ENCODE measurements at regions not wholly inside any gene's neighbourhood (a gene's known extent, or its start where the extent isn't known, plus 50 kb on each side); places are given as distances from the start of the nearest gene placed in this dataset.

DNA sequence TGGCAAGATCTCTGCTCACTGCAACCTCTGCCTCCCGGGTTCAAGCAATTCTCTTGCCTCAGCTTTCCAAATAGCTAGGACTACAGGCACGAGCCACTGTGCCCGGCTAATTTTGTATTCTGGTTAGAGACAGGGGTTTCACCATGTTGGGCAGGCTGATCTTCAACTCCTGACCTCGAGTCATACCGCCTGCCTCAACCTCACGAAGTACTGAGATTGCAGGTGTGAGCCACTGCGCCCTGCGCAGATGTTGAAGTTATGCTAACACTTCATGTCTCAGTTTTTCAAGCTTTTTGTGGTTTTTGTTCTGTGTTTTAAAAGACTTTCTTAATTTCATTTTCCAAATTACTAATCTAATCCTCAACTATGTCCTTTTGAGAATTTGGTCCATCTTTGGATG is 154.4 kb upstream of the TLL1 start:
- Histone ChIP-seq H3K27ac (no peak overlapping the region), H3K4me1 (peaks cover 35% of the 10 kb centered on the region), H3K4me3 (no peak overlapping the region), H3K9me3 (no peaks in the 10 kb centered on the region), H3K27me3 (no peaks in the 10 kb centered on the region), H3K36me3 (replicated peaks in 1 of 2; ENCODE audit: insufficient read depth in 1 of 2, low read depth in 2 of 2) (no peaks in the 10 kb centered on the region)
- DNase-seq (no peak), ATAC-seq (no peak)
- intact Hi-C loops (cut with DNase I) = no loop called here
- WGBS, 2 donors = 90 to 99% methylated on average over 8 of the region's 8 CpGs
- TF ChIP-seq, protein P1, sequence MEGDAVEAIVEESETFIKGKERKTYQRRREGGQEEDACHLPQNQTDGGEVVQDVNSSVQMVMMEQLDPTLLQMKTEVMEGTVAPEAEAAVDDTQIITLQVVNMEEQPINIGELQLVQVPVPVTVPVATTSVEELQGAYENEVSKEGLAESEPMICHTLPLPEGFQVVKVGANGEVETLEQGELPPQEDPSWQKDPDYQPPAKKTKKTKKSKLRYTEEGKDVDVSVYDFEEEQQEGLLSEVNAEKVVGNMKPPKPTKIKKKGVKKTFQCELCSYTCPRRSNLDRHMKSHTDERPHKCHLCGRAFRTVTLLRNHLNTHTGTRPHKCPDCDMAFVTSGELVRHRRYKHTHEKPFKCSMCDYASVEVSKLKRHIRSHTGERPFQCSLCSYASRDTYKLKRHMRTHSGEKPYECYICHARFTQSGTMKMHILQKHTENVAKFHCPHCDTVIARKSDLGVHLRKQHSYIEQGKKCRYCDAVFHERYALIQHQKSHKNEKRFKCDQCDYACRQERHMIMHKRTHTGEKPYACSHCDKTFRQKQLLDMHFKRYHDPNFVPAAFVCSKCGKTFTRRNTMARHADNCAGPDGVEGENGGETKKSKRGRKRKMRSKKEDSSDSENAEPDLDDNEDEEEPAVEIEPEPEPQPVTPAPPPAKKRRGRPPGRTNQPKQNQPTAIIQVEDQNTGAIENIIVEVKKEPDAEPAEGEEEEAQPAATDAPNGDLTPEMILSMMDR (IDR thresholded peaks at IDR 0.05) = no peak
- TF ChIP-seq POLR2A (IDR thresholded peaks at IDR 0.05) = no peak

DNA sequence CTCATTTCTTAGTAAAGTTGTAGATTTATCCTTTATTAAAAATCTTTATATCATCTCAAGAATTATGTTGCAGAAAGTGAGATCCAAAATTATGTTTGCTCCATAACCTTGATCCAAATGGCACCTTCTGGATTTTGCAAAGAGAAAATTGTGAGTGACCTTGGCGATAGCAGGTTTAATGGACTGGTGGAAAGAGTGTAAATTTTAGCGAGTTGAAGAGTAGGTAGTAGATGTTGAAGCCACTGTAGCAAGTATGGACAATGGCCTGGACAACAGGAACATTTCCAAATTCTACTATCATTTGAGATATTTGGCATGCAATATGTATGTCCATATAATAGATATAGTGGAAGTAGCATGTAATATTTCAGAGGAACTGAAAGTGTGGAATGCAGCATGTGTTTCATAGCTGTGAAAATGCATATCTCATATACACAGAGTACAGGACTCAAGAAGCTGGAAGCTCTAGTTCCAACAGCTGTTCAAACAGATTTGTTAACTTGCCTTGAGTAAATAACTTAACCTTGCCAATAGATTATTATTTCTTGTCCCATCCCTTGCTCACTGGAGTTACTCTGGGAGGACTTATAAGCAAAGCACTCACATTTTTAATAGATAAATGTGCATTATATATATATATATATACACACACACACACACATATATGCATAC is 152.5 kb upstream of the TLL1 start:
- Histone ChIP-seq H3K27ac (peak overlapping the region in 1 of 4 donors; percentile 33), H3K4me1 (peaks cover 36% of the 10 kb centered on the region), H3K36me3 (replicated peaks in 1 of 2; ENCODE audit: insufficient read depth in 1 of 2, low read depth in 2 of 2) (no peaks in the 10 kb centered on the region), H3K27me3 (no peaks in the 10 kb centered on the region), H3K4me3 (no peak overlapping the region), H3K9me3 (no peaks in the 10 kb centered on the region)
- TF ChIP-seq, protein P1 (IDR thresholded peaks at IDR 0.05) = peak in 1 of 7 experiments; percentile 3
- no peak for TF ChIP-seq POLR2A (IDR thresholded peaks at IDR 0.05)
- DNase-seq (peak in 3 of 4 donors; percentile 9 to 48 (median 19)), ATAC-seq (peak; percentile 90)
- intact Hi-C loops (cut with DNase I) = no loop called here
- 38 to 50% methylated on average over 2 of the region's 2 CpGs for WGBS, 2 donors

DNA sequence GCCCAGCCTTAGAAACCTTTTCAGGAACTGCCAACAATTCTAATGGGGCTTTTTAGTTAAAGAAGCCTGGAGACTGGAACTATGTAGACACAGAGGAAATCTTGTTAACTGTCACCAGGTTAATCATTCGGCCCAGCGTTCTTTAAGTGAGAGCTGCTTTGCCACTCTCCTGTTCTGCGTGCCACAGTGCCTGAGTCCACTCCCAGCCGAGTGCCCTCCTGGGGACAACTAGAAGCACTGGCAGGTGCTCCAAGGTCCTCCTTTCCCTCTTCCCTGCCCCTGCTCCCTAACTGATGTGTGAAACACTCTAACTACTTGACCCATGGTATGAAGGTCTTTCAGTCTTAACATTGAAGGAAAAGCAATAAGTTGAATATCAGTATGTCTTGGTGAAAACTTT is 151.2 kb upstream of the TLL1 start:
- TF ChIP-seq POLR2A (IDR thresholded peaks at IDR 0.05) = no peak
- TF ChIP-seq, protein P1 (IDR thresholded peaks at IDR 0.05) = no peak
- intact Hi-C loops (cut with DNase I) = no loop called here
- H3K4me3 ChIP-seq = no peak overlapping the region
- no peaks in the 10 kb centered on the region for H3K9me3 ChIP-seq
- peak overlapping the region in 2 of 4 donors; percentile 27 to 52 for H3K27ac ChIP-seq
- 13 to 14% methylated on average over 4 of the region's 4 CpGs for WGBS, 2 donors
- H3K27me3 ChIP-seq = no peaks in the 10 kb centered on the region
- H3K4me1 ChIP-seq = peaks cover 36% of the 10 kb centered on the region
- DNase-seq (peak in 2 of 4 donors; percentile 24 to 29), ATAC-seq (no peak)
- H3K36me3 ChIP-seq (replicated peaks in 1 of 2; ENCODE audit: insufficient read depth in 1 of 2, low read depth in 2 of 2) = no peaks in the 10 kb centered on the region

DNA sequence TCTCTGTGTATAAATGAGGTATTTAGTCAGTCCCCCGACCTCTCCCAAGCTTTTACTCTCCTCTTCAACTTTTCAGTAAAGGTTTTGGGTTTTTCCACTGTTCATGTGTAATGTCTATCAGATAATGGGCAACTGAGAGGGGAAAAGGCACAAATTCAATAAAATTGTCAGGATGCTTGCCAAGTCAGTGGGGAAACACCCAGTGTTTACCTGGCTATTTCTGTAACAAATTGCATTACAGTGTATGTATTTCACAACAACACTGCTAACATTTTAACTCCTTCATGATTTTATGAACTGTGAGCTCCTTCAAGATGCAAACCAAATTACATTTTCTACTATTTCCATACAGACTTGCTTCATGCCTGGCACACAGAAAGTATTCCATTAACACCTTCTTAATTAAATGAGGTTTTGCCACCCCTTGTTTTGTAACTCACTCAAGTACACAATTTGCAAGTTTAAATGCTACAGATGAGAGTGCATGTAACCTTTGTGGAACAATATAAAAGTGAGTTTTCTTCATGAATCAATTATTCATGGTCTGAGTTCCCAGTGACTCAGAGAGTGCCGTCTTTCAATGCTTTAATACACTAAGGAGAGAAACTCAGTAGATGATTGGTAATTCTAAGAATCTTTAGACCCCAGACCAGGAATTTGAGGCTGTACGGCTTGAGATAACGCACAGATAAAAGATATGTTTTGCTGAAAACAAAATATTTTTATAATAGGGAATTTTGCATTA is 149.8 kb upstream of the TLL1 start:
- H3K4me1 ChIP-seq = peaks cover 36% of the 10 kb centered on the region
- H3K4me3 ChIP-seq = no peak overlapping the region
- H3K27me3 ChIP-seq = no peaks in the 10 kb centered on the region
- ATAC-seq = peak; percentile 30
- intact Hi-C loops (cut with DNase I) = no loop called here
- no peak for DNase-seq
- no peak for TF ChIP-seq POLR2A (IDR thresholded peaks at IDR 0.05)
- TF ChIP-seq, protein P1 (IDR thresholded peaks at IDR 0.05) = no peak
- 50 to 57% methylated on average over 4 of the region's 4 CpGs for WGBS, 2 donors
- H3K36me3 ChIP-seq (replicated peaks in 1 of 2; ENCODE audit: insufficient read depth in 1 of 2, low read depth in 2 of 2) = no peaks in the 10 kb centered on the region
- H3K9me3 ChIP-seq = no peaks in the 10 kb centered on the region
- peak overlapping the region in 1 of 4 donors; percentile 1 for H3K27ac ChIP-seq
